ENCODE measurements at regions not wholly inside any gene's neighbourhood (a gene's known extent, or its start where the extent isn't known, plus 50 kb on each side); places are given as distances from the start of the nearest gene placed in this dataset.

DNA sequence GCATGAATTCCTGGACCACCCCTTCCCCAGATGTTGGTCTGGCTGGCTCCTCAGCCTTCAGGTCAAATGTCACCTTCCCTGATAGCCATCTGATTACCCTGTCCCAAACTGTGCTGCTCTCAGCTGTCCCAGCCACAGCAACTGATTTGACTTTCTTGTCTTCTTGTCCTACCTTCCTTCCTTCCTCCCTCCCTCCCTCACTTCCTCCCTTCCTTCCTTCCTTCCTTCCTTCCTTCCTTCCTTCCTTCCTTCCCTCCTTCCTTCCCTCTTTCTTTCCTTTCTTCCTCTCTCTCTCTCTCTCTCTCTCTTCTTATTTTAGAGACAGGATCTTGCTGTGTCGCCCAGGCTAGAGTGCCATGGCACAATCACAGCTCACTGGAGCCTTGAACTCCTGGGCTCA, 242.5 kb downstream of the RPS24 start:
- TF ChIP-seq, protein P1, sequence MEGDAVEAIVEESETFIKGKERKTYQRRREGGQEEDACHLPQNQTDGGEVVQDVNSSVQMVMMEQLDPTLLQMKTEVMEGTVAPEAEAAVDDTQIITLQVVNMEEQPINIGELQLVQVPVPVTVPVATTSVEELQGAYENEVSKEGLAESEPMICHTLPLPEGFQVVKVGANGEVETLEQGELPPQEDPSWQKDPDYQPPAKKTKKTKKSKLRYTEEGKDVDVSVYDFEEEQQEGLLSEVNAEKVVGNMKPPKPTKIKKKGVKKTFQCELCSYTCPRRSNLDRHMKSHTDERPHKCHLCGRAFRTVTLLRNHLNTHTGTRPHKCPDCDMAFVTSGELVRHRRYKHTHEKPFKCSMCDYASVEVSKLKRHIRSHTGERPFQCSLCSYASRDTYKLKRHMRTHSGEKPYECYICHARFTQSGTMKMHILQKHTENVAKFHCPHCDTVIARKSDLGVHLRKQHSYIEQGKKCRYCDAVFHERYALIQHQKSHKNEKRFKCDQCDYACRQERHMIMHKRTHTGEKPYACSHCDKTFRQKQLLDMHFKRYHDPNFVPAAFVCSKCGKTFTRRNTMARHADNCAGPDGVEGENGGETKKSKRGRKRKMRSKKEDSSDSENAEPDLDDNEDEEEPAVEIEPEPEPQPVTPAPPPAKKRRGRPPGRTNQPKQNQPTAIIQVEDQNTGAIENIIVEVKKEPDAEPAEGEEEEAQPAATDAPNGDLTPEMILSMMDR (conservative IDR thresholded peaks at IDR 0.05), result no peak
- no peak for TF ChIP-seq EZH2 (IDR thresholded peaks at IDR 0.05; ENCODE audit: low read depth)

Measured in PC-9 (cell line).